Muscle of arm (tissue), 1 donor: ENCODE measurements at regions not wholly inside any gene's neighbourhood (a gene's known extent, or its start where the extent isn't known, plus 50 kb on each side); places are given as distances from the start of the nearest gene placed in this dataset.

Experiments used
- DNase-seq: peaks from one replicate; pipeline ENCODE4 v3.0.0-alpha.2; 2013

- no peak for DNase-seq
These were observed 108.5 kb upstream of the NHSL1 start for GRCh38 chr6:138607478-138608433.

- no peak for DNase-seq
These were observed 109.6 kb upstream of the NHSL1 start for GRCh38 chr6:138608896-138609295.

- DNase-seq = no peak
These were observed 110.6 kb upstream of the NHSL1 start for GRCh38 chr6:138609801-138610430.

- no peak for DNase-seq
These were observed 111.5 kb upstream of the NHSL1 start for GRCh38 chr6:138610816-138611215.

GRCh38 chr6:138614151-138614550, 114.9 kb upstream of the NHSL1 start:
- no peak for DNase-seq

- DNase-seq = no peak
These were observed 118.9 kb upstream of the NHSL1 start for GRCh38 chr6:138618168-138618567.

GRCh38 chr6:138620630-138621029, 121.3 kb upstream of the NHSL1 start:
- DNase-seq = no peak

GRCh38 chr6:138622967-138623366, 123.7 kb upstream of the NHSL1 start:
- DNase-seq = no peak

GRCh38 chr6:138631566-138631965, 132.3 kb upstream of the NHSL1 start:
- DNase-seq = no peak

- no peak for DNase-seq
These were observed 135.7 kb upstream of the CCDC28A start for GRCh38 chr6:138637822-138638221.

- DNase-seq = peak; percentile 49
These were observed 135.0 kb upstream of the CCDC28A start for GRCh38 chr6:138638604-138639003.

- no peak for DNase-seq
These were observed 133.5 kb upstream of the CCDC28A start for GRCh38 chr6:138640028-138640427.

GRCh38 chr6:138643210-138643609, 130.4 kb upstream of the CCDC28A start:
- DNase-seq = no peak

GRCh38 chr6:138645976-138646640, 127.5 kb upstream of the CCDC28A start:
- no peak for DNase-seq

GRCh38 chr6:138647006-138647405, 126.6 kb upstream of the CCDC28A start:
- peak; percentile 51 for DNase-seq

- no peak for DNase-seq
These were observed 125.4 kb upstream of the CCDC28A start for GRCh38 chr6:138648127-138648526.

GRCh38 chr6:138651491-138651890, 122.1 kb upstream of the CCDC28A start:
- no peak for DNase-seq

- no peak for DNase-seq
These were observed 120.7 kb upstream of the CCDC28A start for GRCh38 chr6:138652824-138653223.

- no peak for DNase-seq
These were observed 120.1 kb upstream of the CCDC28A start for GRCh38 chr6:138653435-138653834.

GRCh38 chr6:138654715-138655634, 118.6 kb upstream of the CCDC28A start:
- DNase-seq = no peak

- no peak for DNase-seq
These were observed 117.7 kb upstream of the CCDC28A start for GRCh38 chr6:138655828-138656227.
